HK-2 (cell line): ENCODE measurements at regions not wholly inside any gene's neighbourhood (a gene's known extent, or its start where the extent isn't known, plus 50 kb on each side); places are given as distances from the start of the nearest gene placed in this dataset.
"Not testable (repeated sequence)": the region's sequence is repeated elsewhere in the genome, so short reads cannot be mapped to it uniquely, and the experiment has no call there.

ENCODE experiments used
- DNase-seq: peaks from one replicate; pipeline ENCODE4 v3.0.0-alpha.2; 2018; ENCODE audit not compliant: unreplicated experiment

- no peak for DNase-seq
These were observed 675.6 kb downstream of the RPL10L start for GRCh38 chr14:45976001-45976400.

- no peak for DNase-seq
These were observed 679.2 kb downstream of the RPL10L start for GRCh38 chr14:45972416-45972815.

- no peak for DNase-seq
These were observed 681.0 kb downstream of the RPL10L start for GRCh38 chr14:45970621-45971020.

GRCh38 chr14:45968037-45968436 is 683.5 kb downstream of the RPL10L start:
- DNase-seq = no peak

- no peak for DNase-seq
These were observed 696.5 kb upstream of the MIS18BP1 start for GRCh38 chr14:45949479-45949878.

- DNase-seq = no peak
These were observed 694.8 kb upstream of the MIS18BP1 start for GRCh38 chr14:45947830-45948229.

- DNase-seq = no peak
These were observed 693.2 kb upstream of the MIS18BP1 start for GRCh38 chr14:45946251-45946650.

- no peak for DNase-seq
These were observed 687.3 kb upstream of the MIS18BP1 start for GRCh38 chr14:45940318-45940717.

GRCh38 chr14:45939572-45939971 is 686.6 kb upstream of the MIS18BP1 start:
- DNase-seq = no peak

GRCh38 chr14:45919995-45920394 is 667.0 kb upstream of the MIS18BP1 start:
- not testable (repeated sequence) for DNase-seq

- DNase-seq = no peak
These were observed 663.4 kb upstream of the MIS18BP1 start for GRCh38 chr14:45916340-45916953.

- no peak for DNase-seq
These were observed 654.8 kb upstream of the MIS18BP1 start for GRCh38 chr14:45907782-45908181.

GRCh38 chr14:45906257-45906656 is 653.3 kb upstream of the MIS18BP1 start:
- DNase-seq = no peak

- no peak for DNase-seq
These were observed 652.7 kb upstream of the MIS18BP1 start for GRCh38 chr14:45905672-45906071.

GRCh38 chr14:45904314-45904713 is 651.3 kb upstream of the MIS18BP1 start:
- DNase-seq = no peak

- DNase-seq = no peak
These were observed 649.2 kb upstream of the MIS18BP1 start for GRCh38 chr14:45902241-45902640.

- DNase-seq = no peak
These were observed 644.4 kb upstream of the MIS18BP1 start for GRCh38 chr14:45897439-45897838.

- DNase-seq = no peak
These were observed 640.1 kb upstream of the MIS18BP1 start for GRCh38 chr14:45893127-45893526.

- no peak for DNase-seq
These were observed 638.5 kb upstream of the MIS18BP1 start for GRCh38 chr14:45891417-45892080.

- DNase-seq = not testable (repeated sequence)
These were observed 635.8 kb upstream of the MIS18BP1 start for GRCh38 chr14:45888766-45889285.

- no peak for DNase-seq
These were observed 625.0 kb upstream of the MIS18BP1 start for GRCh38 chr14:45877981-45878380.

- DNase-seq = no peak
These were observed 615.9 kb upstream of the MIS18BP1 start for GRCh38 chr14:45868863-45869262.

GRCh38 chr14:45868377-45868776 is 615.4 kb upstream of the MIS18BP1 start:
- DNase-seq = no peak
